NT2/D1 (cell line): ENCODE measurements at regions not wholly inside any gene's neighbourhood (a gene's known extent, or its start where the extent isn't known, plus 50 kb on each side); places are given as distances from the start of the nearest gene placed in this dataset.

Experiments used
- DNase-seq: peaks from one replicate; pipeline ENCODE4 v3.0.0-alpha.2; 2011; ENCODE audit warnings: low read depth, low spot score
- H3K27me3 ChIP-seq: 2 replicates; pipeline ENCODE4 v1.6.0; 2011; ENCODE audit warnings: mild to moderate bottlenecking; ENCODE audit not compliant: insufficient read length, insufficient read depth
- H3K36me3 ChIP-seq: 2 replicates; pipeline ENCODE4 v1.6.1; 2011; ENCODE audit warnings: mild to moderate bottlenecking, low read length, mixed read lengths; ENCODE audit not compliant: insufficient read depth, insufficient read length
- H3K4me1 ChIP-seq: 2 replicates; pipeline ENCODE4 v1.5.1; 2011; ENCODE audit not compliant: insufficient read depth, insufficient read length
- H3K4me3 ChIP-seq: 2 replicates; pipeline ENCODE4 v1.5.1; 2011; ENCODE audit warnings: low read depth; ENCODE audit not compliant: insufficient read length
- H3K9ac ChIP-seq: 2 replicates; pipeline ENCODE4 v1.6.0; 2011; ENCODE audit warnings: low read depth; ENCODE audit not compliant: insufficient read length
- H3K9me3 ChIP-seq: 2 replicates; pipeline ENCODE4 v1.5.1; 2011; ENCODE audit warnings: mild to moderate bottlenecking, low read length; ENCODE audit not compliant: insufficient read depth
- SUZ12 ChIP-seq: IDR thresholded peaks from 2 replicates; pipeline ENCODE4 v1.6.1; 2011; ENCODE audit not compliant: insufficient read length, insufficient read depth; ENCODE audit errors: extremely low read depth
- YY1 ChIP-seq: IDR thresholded peaks from 2 replicates; pipeline ENCODE4 v1.6.1; 2011; ENCODE audit not compliant: insufficient read length, insufficient read depth
- ZNF274 ChIP-seq: IDR thresholded peaks from 2 replicates; pipeline ENCODE4 v1.6.1; 2011; ENCODE audit warnings: mild to moderate bottlenecking, low read depth, low read length

GRCh38 chr14:87540339-87540738 is 452.6 kb downstream of the GALC start:
- Histone ChIP-seq H3K36me3 (no peaks in the 10 kb centered on the region), H3K4me3 (no peak overlapping the region), H3K9ac (no peak overlapping the region), H3K4me1 (no peaks in the 10 kb centered on the region), H3K27me3 (no peaks in the 10 kb centered on the region), H3K9me3 (no peaks in the 10 kb centered on the region)
- TF ChIP-seq YY1 (no peak), SUZ12 (no peak), ZNF274 (no peak)
- DNase-seq: no peak

- TF ChIP-seq ZNF274 (no peak), YY1 (no peak), SUZ12 (no peak)
- Histone ChIP-seq H3K9ac (no peak overlapping the region), H3K4me1 (no peaks in the 10 kb centered on the region), H3K9me3 (no peaks in the 10 kb centered on the region), H3K36me3 (no peaks in the 10 kb centered on the region), H3K4me3 (no peak overlapping the region), H3K27me3 (no peaks in the 10 kb centered on the region)
- no peak for DNase-seq
Measured at GRCh38 chr14:87529081-87529480, 463.9 kb downstream of the GALC start.

- Histone ChIP-seq H3K4me3 (no peak overlapping the region), H3K27me3 (no peaks in the 10 kb centered on the region), H3K4me1 (no peaks in the 10 kb centered on the region), H3K9me3 (no peaks in the 10 kb centered on the region), H3K9ac (no peak overlapping the region), H3K36me3 (no peaks in the 10 kb centered on the region)
- DNase-seq: no peak
- no peak for TF ChIP-seq SUZ12
- no peak for TF ChIP-seq ZNF274
- TF ChIP-seq YY1: no peak
Measured at GRCh38 chr14:87526731-87527130, 466.3 kb downstream of the GALC start.

- no peak overlapping the region for H3K4me3 ChIP-seq
- H3K27me3 ChIP-seq: no peaks in the 10 kb centered on the region
- no peak for TF ChIP-seq YY1
- no peak for TF ChIP-seq SUZ12
- no peak for TF ChIP-seq ZNF274
- H3K36me3 ChIP-seq: no peaks in the 10 kb centered on the region
- H3K9me3 ChIP-seq: no peaks in the 10 kb centered on the region
- H3K4me1 ChIP-seq: no peaks in the 10 kb centered on the region
- H3K9ac ChIP-seq: no peak overlapping the region
- DNase-seq: no peak
Measured at GRCh38 chr14:87524011-87524410, 469.0 kb downstream of the GALC start.

GRCh38 chr14:87522575-87522974 is 470.4 kb downstream of the GALC start:
- TF ChIP-seq SUZ12: no peak
- no peak for TF ChIP-seq ZNF274
- no peak for TF ChIP-seq YY1
- DNase-seq: peak; percentile 5
- Histone ChIP-seq H3K4me3 (no peak overlapping the region), H3K9me3 (no peaks in the 10 kb centered on the region), H3K27me3 (no peaks in the 10 kb centered on the region), H3K4me1 (no peaks in the 10 kb centered on the region), H3K9ac (no peak overlapping the region), H3K36me3 (no peaks in the 10 kb centered on the region)

- TF ChIP-seq SUZ12: no peak
- no peak for TF ChIP-seq ZNF274
- no peak for TF ChIP-seq YY1
Measured at GRCh38 chr14:87508333-87508732, 484.6 kb downstream of the GALC start.

GRCh38 chr14:87503711-87504110 is 489.3 kb downstream of the GALC start:
- Histone ChIP-seq H3K9me3 (no peaks in the 10 kb centered on the region), H3K9ac (no peak overlapping the region), H3K36me3 (no peaks in the 10 kb centered on the region), H3K4me1 (no peaks in the 10 kb centered on the region), H3K27me3 (no peaks in the 10 kb centered on the region), H3K4me3 (no peak overlapping the region)
- DNase-seq: peak; percentile 20
- TF ChIP-seq YY1 (no peak), SUZ12 (no peak), ZNF274 (no peak)

More at GRCh38 chr14:87508333-87508732, 484.6 kb downstream of the GALC start:
- no peaks in the 10 kb centered on the region for H3K9me3 ChIP-seq
- no peak overlapping the region for H3K4me3 ChIP-seq
- no peak overlapping the region for H3K9ac ChIP-seq
- DNase-seq: no peak
- H3K27me3 ChIP-seq: no peaks in the 10 kb centered on the region
- no peaks in the 10 kb centered on the region for H3K4me1 ChIP-seq
- H3K36me3 ChIP-seq: no peaks in the 10 kb centered on the region

- no peak overlapping the region for H3K4me3 ChIP-seq
- no peaks in the 10 kb centered on the region for H3K36me3 ChIP-seq
- no peak overlapping the region for H3K9ac ChIP-seq
- H3K9me3 ChIP-seq: no peaks in the 10 kb centered on the region
- no peaks in the 10 kb centered on the region for H3K27me3 ChIP-seq
- no peaks in the 10 kb centered on the region for H3K4me1 ChIP-seq
- no peak for DNase-seq
- TF ChIP-seq YY1: no peak
- TF ChIP-seq ZNF274: no peak
- TF ChIP-seq SUZ12: no peak
Measured at GRCh38 chr14:87497301-87497700, 495.7 kb downstream of the GALC start.

GRCh38 chr14:87494010-87494409 is 499.0 kb downstream of the GALC start:
- no peak for DNase-seq
- Histone ChIP-seq H3K36me3 (no peaks in the 10 kb centered on the region), H3K27me3 (no peaks in the 10 kb centered on the region), H3K9ac (no peak overlapping the region), H3K9me3 (no peaks in the 10 kb centered on the region), H3K4me1 (no peaks in the 10 kb centered on the region), H3K4me3 (no peak overlapping the region)
- no peak for TF ChIP-seq ZNF274
